GM12878 (cell line): ENCODE measurements at regions not wholly inside any gene's neighbourhood (a gene's known extent, or its start where the extent isn't known, plus 50 kb on each side); places are given as distances from the start of the nearest gene placed in this dataset.
"Not testable (repeated sequence)": the region's sequence is repeated elsewhere in the genome, so short reads cannot be mapped to it uniquely, and the experiment has no call there.

ENCODE experiments used
- ATAC-seq: fragments of 200-7000 bp; cut with Tn5 transposase; 3 replicates; pipeline ENCODE4 v1.9.1; 2020; ENCODE audit warnings: mild to moderate bottlenecking, moderate library complexity
- BruUV-seq: library from RNA; stranded (reverse); fragments of 400-500 nt; replicated peaks from 2 replicates; lab custom pipeline; 2021; lab: Mats Ljungman, UMichigan
- CTCF ChIA-PET: fragments of 300-600 bp; sonication (Branson Sonifier 250); formaldehyde crosslinking; extraction: SDS; loops from one replicate; lab custom pipeline; 2021; ENCODE audit warnings: inconsistent platforms; lab: Yijun Ruan, JAX
- POLR2A ChIA-PET: fragments of 350-600 bp; formaldehyde crosslinking; extraction: SDS; loops from one replicate; lab custom pipeline; 2021; ENCODE audit warnings: inconsistent platforms; lab: Charles Lee
- RAD21 ChIA-PET: fragments of 300-600 bp; sonication (Branson Sonifier 250); formaldehyde crosslinking; loops from one replicate; lab custom pipeline; 2023; ENCODE audit warnings: antibody characterized with exemption; ENCODE audit not compliant: unreplicated experiment; lab: Charles Lee
- SMC1A ChIA-PET: fragments of 300-600 bp; sonication (Branson Sonifier 250); formaldehyde crosslinking; loops from one replicate; lab custom pipeline; 2023; ENCODE audit not compliant: unreplicated experiment, uncharacterized antibody; lab: Charles Lee
- DNase-seq: peaks from one replicate; pipeline ENCODE4 v3.0.0-alpha.2; 2011; ENCODE audit warnings: low read depth, low spot score
- FAIRE-seq: peaks from 3 replicates; lab custom pipeline; 2011; peaks lifted over from hg19 to GRCh38; lab: Jason Lieb, UNC
- H2AFZ ChIP-seq: 2 replicates; pipeline ENCODE4 v1.6.0; 2011; ENCODE audit warnings: low read depth, low read length, control low read depth; ENCODE audit not compliant: control insufficient read depth
- H3K27ac ChIP-seq: 2 replicates; pipeline ENCODE4 v1.5.1; 2011; ENCODE audit warnings: control low read depth; ENCODE audit not compliant: control insufficient read depth, insufficient read depth
- H3K27me3 ChIP-seq, 2 experiments: replicated peaks in 1 of 2; 2 replicates each; pipeline versions ENCODE4 v1.6.0 to v1.6.1; 2011; ENCODE audit warnings: low read length in 1 of 2; ENCODE audit not compliant: control insufficient read depth in 2 of 2, insufficient read depth in 2 of 2
- H3K36me3 ChIP-seq, 2 experiments: 2 replicates each; pipeline ENCODE4 v1.5.1; 2011; ENCODE audit warnings: low read length in 1 of 2; ENCODE audit not compliant: control insufficient read depth in 2 of 2, insufficient read depth in 2 of 2
- H3K4me1 ChIP-seq: 2 replicates; pipeline ENCODE4 v1.6.1; 2011; ENCODE audit warnings: mild to moderate bottlenecking, low read length, moderate library complexity, mixed read lengths; ENCODE audit not compliant: control insufficient read depth, insufficient read depth
- H3K4me2 ChIP-seq: 2 replicates; pipeline ENCODE4 v1.6.0; 2011; ENCODE audit warnings: control low read depth; ENCODE audit not compliant: control insufficient read depth, insufficient read depth
- H3K4me3 ChIP-seq: fragments of 200-600 bp; sonication (generic); 2 replicates; pipeline ENCODE4 v1.5.1; 2016
- H3K79me2 ChIP-seq: 2 replicates; pipeline ENCODE4 v1.6.0; 2011; ENCODE audit warnings: low read length; ENCODE audit not compliant: control insufficient read depth, insufficient read depth
- H3K9ac ChIP-seq: 2 replicates; pipeline ENCODE4 v1.8.0; 2011; ENCODE audit warnings: low read length, control low read depth, mixed read lengths; ENCODE audit not compliant: control insufficient read depth, insufficient read depth
- H3K9me3 ChIP-seq: replicated peaks from 3 replicates; pipeline ENCODE4 v1.5.1; 2011; ENCODE audit warnings: mild to moderate bottlenecking, low read length; ENCODE audit not compliant: control insufficient read depth, insufficient read depth
- H4K20me1 ChIP-seq: 2 replicates; pipeline ENCODE4 v1.6.0; 2011; ENCODE audit not compliant: control insufficient read depth, insufficient read depth
- ATF3 ChIP-seq: IDR thresholded peaks from 2 replicates; pipeline ENCODE4 v1.6.1; 2011; ENCODE audit warnings: low read depth, mild to moderate bottlenecking, low read length, moderate library complexity, borderline replicate concordance; ENCODE audit errors: extremely low read depth
- BACH1 ChIP-seq: fragments of 450-650 bp; IDR thresholded peaks from 2 replicates; pipeline ENCODE4 v1.6.1; 2017; ENCODE audit warnings: mild to moderate bottlenecking, borderline replicate concordance
- E2F4 ChIP-seq: IDR thresholded peaks from 2 replicates; pipeline ENCODE4 v1.6.1; 2012; ENCODE audit warnings: low read depth, low read length, improper control_type of control experiment
- EED ChIP-seq: sonication (generic); IDR thresholded peaks from 2 replicates; pipeline ENCODE4 v1.6.1; 2016; ENCODE audit warnings: antibody characterized with exemption, low read depth
- MEF2B ChIP-seq: fragments of 450-650 bp; IDR thresholded peaks from 2 replicates; pipeline ENCODE4 v1.6.1; 2018; ENCODE audit warnings: mild to moderate bottlenecking, moderate library complexity; ENCODE audit not compliant: partially characterized antibody, poor library complexity, severe bottlenecking
- NKRF ChIP-seq: fragments of 450-650 bp; conservative IDR thresholded peaks from 2 replicates; pipeline ENCODE4 v1.6.1; 2017; ENCODE audit warnings: mild to moderate bottlenecking, moderate library complexity
- SUZ12 ChIP-seq: fragments of 200-600 bp; sonication (generic); IDR thresholded peaks from one replicate; pipeline ENCODE4 v1.6.1; 2018; ENCODE audit warnings: antibody characterized with exemption, mild to moderate bottlenecking; ENCODE audit not compliant: unreplicated experiment
- TBL1XR1 ChIP-seq: IDR thresholded peaks from 2 replicates; pipeline ENCODE4 v1.6.1; 2012; ENCODE audit warnings: low read depth, low read length, improper control_type of control experiment
- WGBS: methylation state at CpG from one replicate; pipeline ENCODE4 v1.1.6; 2016; ENCODE audit warnings: low lambda C conversion rate; ENCODE audit not compliant: insufficient replicate concordance, insufficient coverage; ENCODE audit errors: missing lambda C conversion rate; 5-methylcytosine and 5-hydroxymethylcytosine counted together
- in situ Hi-C: fragments of 300-500 bp; cut with MboI; formaldehyde crosslinking; loops from 9 replicates; pipeline ENCODE4 v1.14.3; 2018; ENCODE audit warnings: mixed read lengths
- intact Hi-C: fragments of 100-400 bp; cut with micrococcal nuclease; formaldehyde crosslinking; loops from one replicate; pipeline ENCODE4 v1.14.2; 2022; ENCODE audit not compliant: unreplicated experiment

- TF ChIP-seq MEF2B, result no peak
- TF ChIP-seq EED, result no peak
- no peak for TF ChIP-seq ATF3
- no peak for TF ChIP-seq TBL1XR1
- no peak for TF ChIP-seq E2F4
- TF ChIP-seq SUZ12, result no peak
- TF ChIP-seq BACH1, result no peak
- TF ChIP-seq NKRF, result no peak
These were observed 223.8 kb upstream of the MAGEC2 start (continued) for GRCh38 chrX:142428916-142429315.

GRCh38 chrX:142390998-142391397, 185.9 kb upstream of the MAGEC2 start:
- H3K9ac ChIP-seq, H3K27ac ChIP-seq, RAD21 ChIA-PET, intact Hi-C loops, in situ Hi-C loops, CTCF ChIA-PET, ATAC-seq, H3K4me3 ChIP-seq, BruUV-seq, H3K79me2 ChIP-seq, H3K4me1 ChIP-seq, H2AFZ ChIP-seq, H3K9me3 ChIP-seq, H3K36me3 ChIP-seq, FAIRE-seq, H4K20me1 ChIP-seq, DNase-seq, H3K4me2 ChIP-seq, POLR2A ChIA-PET, H3K27me3 ChIP-seq, SMC1A ChIA-PET: not testable (repeated sequence)
- WGBS, result 70% methylated on average over 15 of the region's 15 CpGs
